Adrenal gland (tissue), 5 donors: ENCODE measurements at regions not wholly inside any gene's neighbourhood (a gene's known extent, or its start where the extent isn't known, plus 50 kb on each side); places are given as distances from the start of the nearest gene placed in this dataset.

Source experiments
- POLR2A ChIP-seq, 2 donors: fragments of 450-650 bp; IDR thresholded peaks; one replicate each; pipeline ENCODE4 v1.6.1; 2017; ENCODE audit warnings: antibody characterized with exemption in 2 of 2, mild to moderate bottlenecking in 2 of 2, moderate library complexity in 1 of 2
- TF ChIP-seq, protein P1 (sequence below), 6 experiments: fragments of 450-650 bp in 4 of 6; fragments of 200-600 bp in 2 of 6; sonication (generic) in 1 of 6; IDR thresholded peaks; 1 replicate in 5 of 6; 2 replicates in 1 of 6; pipeline versions ENCODE4 v1.5.1 to v1.8.0; 2016 to 2021; ENCODE audit warnings: antibody characterized with exemption in 6 of 6, mild to moderate bottlenecking in 2 of 6, moderate library complexity in 1 of 6
- donor health status: DM: no; HTN: no; CAD: no.

GRCh38 chr11:86132667-86133249 is 63.9 kb upstream of the PICALM start:
- TF ChIP-seq, protein P1, sequence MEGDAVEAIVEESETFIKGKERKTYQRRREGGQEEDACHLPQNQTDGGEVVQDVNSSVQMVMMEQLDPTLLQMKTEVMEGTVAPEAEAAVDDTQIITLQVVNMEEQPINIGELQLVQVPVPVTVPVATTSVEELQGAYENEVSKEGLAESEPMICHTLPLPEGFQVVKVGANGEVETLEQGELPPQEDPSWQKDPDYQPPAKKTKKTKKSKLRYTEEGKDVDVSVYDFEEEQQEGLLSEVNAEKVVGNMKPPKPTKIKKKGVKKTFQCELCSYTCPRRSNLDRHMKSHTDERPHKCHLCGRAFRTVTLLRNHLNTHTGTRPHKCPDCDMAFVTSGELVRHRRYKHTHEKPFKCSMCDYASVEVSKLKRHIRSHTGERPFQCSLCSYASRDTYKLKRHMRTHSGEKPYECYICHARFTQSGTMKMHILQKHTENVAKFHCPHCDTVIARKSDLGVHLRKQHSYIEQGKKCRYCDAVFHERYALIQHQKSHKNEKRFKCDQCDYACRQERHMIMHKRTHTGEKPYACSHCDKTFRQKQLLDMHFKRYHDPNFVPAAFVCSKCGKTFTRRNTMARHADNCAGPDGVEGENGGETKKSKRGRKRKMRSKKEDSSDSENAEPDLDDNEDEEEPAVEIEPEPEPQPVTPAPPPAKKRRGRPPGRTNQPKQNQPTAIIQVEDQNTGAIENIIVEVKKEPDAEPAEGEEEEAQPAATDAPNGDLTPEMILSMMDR (IDR thresholded peaks at IDR 0.05) = no peak
- TF ChIP-seq POLR2A (IDR thresholded peaks at IDR 0.05) = no peak
